H1 (cell line): ENCODE measurements at regions not wholly inside any gene's neighbourhood (a gene's known extent, or its start where the extent isn't known, plus 50 kb on each side); places are given as distances from the start of the nearest gene placed in this dataset.
A peak's percentile ranks its signal among the peaks of the same experiment; 100 is the strongest.

Experiments
- CTCF ChIA-PET: fragments of 300-600 bp; sonication (Branson Sonifier 250); formaldehyde crosslinking; loops from one replicate; lab custom pipeline; 2021; ENCODE audit not compliant: partially characterized antibody; lab: Charles Lee
- POLR2A ChIA-PET: fragments of 300-600 bp; sonication (Branson Sonifier 250); formaldehyde crosslinking; loops from one replicate; lab custom pipeline; 2021; ENCODE audit warnings: inconsistent platforms; ENCODE audit not compliant: partially characterized antibody; lab: Charles Lee
- DNase-seq, 2 experiments: peaks; one replicate each; pipeline versions ENCODE4 v3.0.0 to v3.0.0-alpha.2; 2010 to 2022; ENCODE audit warnings: low spot score in 2 of 2, low read depth in 1 of 2, mixed read lengths in 1 of 2
- FAIRE-seq: peaks from 2 replicates; lab custom pipeline; 2011; peaks lifted over from hg19 to GRCh38; lab: Jason Lieb, UNC
- H2AFZ ChIP-seq: 2 replicates; pipeline ENCODE4 v1.8.1; 2012; ENCODE audit warnings: low read length, inconsistent platforms
- H2AK5ac ChIP-seq: 2 replicates; pipeline ENCODE4 v1.6.1; 2013; ENCODE audit warnings: low read depth, low read length
- H2BK120ac ChIP-seq: replicated peaks from 2 replicates; pipeline ENCODE3; 2013; ENCODE audit warnings: low read depth, low read length, inconsistent platforms
- H2BK12ac ChIP-seq: 2 replicates; pipeline ENCODE4 v1.6.1; 2013; ENCODE audit warnings: low read depth, low read length
- H2BK15ac ChIP-seq: 2 replicates; pipeline ENCODE4 v1.6.1; 2013; ENCODE audit warnings: low read length
- H2BK20ac ChIP-seq: 2 replicates; pipeline ENCODE4 v1.6.1; 2013; ENCODE audit warnings: low read length
- H2BK5ac ChIP-seq: 2 replicates; pipeline ENCODE4 v1.6.1; 2013; ENCODE audit warnings: low read depth, low read length
- H3K14ac ChIP-seq: 2 replicates; pipeline ENCODE4 v1.6.1; 2013; ENCODE audit warnings: inconsistent platforms; ENCODE audit not compliant: insufficient read length
- H3K18ac ChIP-seq: 2 replicates; pipeline ENCODE4 v1.6.1; 2013; ENCODE audit warnings: low read length; ENCODE audit errors: extremely low read depth
- H3K23ac ChIP-seq: 2 replicates; pipeline ENCODE4 v1.6.1; 2013; ENCODE audit warnings: inconsistent platforms; ENCODE audit not compliant: insufficient read length
- H3K23me2 ChIP-seq: 2 replicates; pipeline ENCODE4 v1.6.1; 2013; ENCODE audit warnings: low read depth, low read length
- H3K27ac ChIP-seq: 2 replicates; pipeline ENCODE4 v1.6.1; 2011; ENCODE audit warnings: low read depth, low read length, inconsistent platforms
- H3K27me3 ChIP-seq, 4 experiments: replicated peaks in 1 of 4; 1 replicate in 1 of 4; 2 replicates in 3 of 4; pipeline versions ENCODE4 v1.6.1 to v1.8.1; 2011 to 2013; ENCODE audit warnings: low read length in 3 of 4, mild to moderate bottlenecking in 3 of 4, inconsistent platforms in 2 of 4, mixed read lengths in 2 of 4, moderate library complexity in 1 of 4; ENCODE audit not compliant: control insufficient read depth in 3 of 4, insufficient read depth in 3 of 4; ENCODE audit errors: extremely low read depth in 1 of 4
- H3K36me3 ChIP-seq, 4 experiments: 2 replicates each; pipeline versions ENCODE4 v1.6.1 to v1.8.1; 2011 to 2013; ENCODE audit warnings: mild to moderate bottlenecking in 4 of 4, low read length in 3 of 4, moderate library complexity in 2 of 4, control low read depth in 1 of 4, inconsistent platforms in 1 of 4; ENCODE audit not compliant: insufficient read depth in 4 of 4, control insufficient read depth in 2 of 4
- H3K4ac ChIP-seq: replicated peaks from 2 replicates; pipeline ENCODE3; 2013; ENCODE audit warnings: low read length, low read depth, mixed read lengths, inconsistent platforms; ENCODE audit not compliant: insufficient read length
- H3K4me1 ChIP-seq, 4 experiments: replicated peaks in 1 of 4; 1 replicate in 1 of 4; 2 replicates in 3 of 4; pipeline versions ENCODE4 v1.6.1 to v1.8.1; 2011 to 2013; ENCODE audit warnings: low read length in 3 of 4, inconsistent platforms in 2 of 4, mixed read lengths in 1 of 4; ENCODE audit not compliant: insufficient read depth in 4 of 4, control insufficient read depth in 3 of 4
- H3K4me2 ChIP-seq, 2 experiments: 2 replicates each; pipeline versions ENCODE4 v1.6.1 to v1.8.1; 2011 to 2013; ENCODE audit warnings: low read depth in 2 of 2, low read length in 2 of 2, control low read depth in 1 of 2, inconsistent platforms in 1 of 2, mild to moderate bottlenecking in 1 of 2; ENCODE audit not compliant: insufficient read depth in 1 of 2
- H3K4me3 ChIP-seq, 4 experiments: fragments of 200-600, 300-600 bp in 1 of 4; sonication (generic), shearing (Covaris generic), sonication (Bioruptor Twin) in 1 of 4; 2 replicates each; pipeline versions ENCODE4 v1.5.1 to v1.8.1; 2011 to 2016; ENCODE audit warnings: low read length in 4 of 4, low read depth in 3 of 4, control low read depth in 2 of 4, inconsistent platforms in 2 of 4, mild to moderate bottlenecking in 2 of 4, mixed read lengths in 1 of 4, moderate library complexity in 1 of 4; ENCODE audit not compliant: insufficient read depth in 2 of 4; ENCODE audit errors: extremely low read depth in 1 of 4
- H3K56ac ChIP-seq: replicated peaks from 2 replicates; pipeline ENCODE3; 2013; ENCODE audit warnings: low read depth, mild to moderate bottlenecking, mixed read lengths, low read length, inconsistent platforms; ENCODE audit not compliant: insufficient read length
- H3K79me1 ChIP-seq: 2 replicates; pipeline ENCODE4 v1.6.1; 2013; ENCODE audit warnings: low read depth, low read length, control low read depth
- H3K79me2 ChIP-seq, 2 experiments: 2 replicates each; pipeline versions ENCODE4 v1.6.1 to v1.8.1; 2012 to 2013; ENCODE audit warnings: low read length in 2 of 2, mild to moderate bottlenecking in 2 of 2, inconsistent platforms in 1 of 2; ENCODE audit not compliant: insufficient read depth in 2 of 2, control insufficient read depth in 1 of 2
- H3K9ac ChIP-seq, 4 experiments: replicated peaks in 1 of 4; 1 replicate in 1 of 4; 2 replicates in 3 of 4; pipeline versions ENCODE4 v1.6.1 to v1.8.1; 2011 to 2013; ENCODE audit warnings: low read depth in 3 of 4, low read length in 3 of 4, control low read depth in 2 of 4, mild to moderate bottlenecking in 2 of 4, moderate library complexity in 2 of 4, inconsistent platforms in 1 of 4; ENCODE audit errors: extremely low read depth in 1 of 4
- H3K9me3 ChIP-seq, 2 experiments: 2 replicates each; pipeline versions ENCODE4 v1.6.1 to v1.8.1; 2012 to 2013; ENCODE audit warnings: mild to moderate bottlenecking in 2 of 2, moderate library complexity in 2 of 2, control low read depth in 1 of 2, inconsistent platforms in 1 of 2, low read depth in 1 of 2, low read length in 1 of 2, mixed read lengths in 1 of 2; ENCODE audit not compliant: insufficient read depth in 2 of 2
- H4K20me1 ChIP-seq, 2 experiments: replicated peaks in 1 of 2; 2 replicates each; pipeline versions ENCODE3 to v1.8.1; 2011 to 2013; ENCODE audit warnings: inconsistent platforms in 2 of 2, low read length in 2 of 2, mild to moderate bottlenecking in 1 of 2; ENCODE audit not compliant: insufficient read depth in 2 of 2, control insufficient read depth in 1 of 2
- H4K5ac ChIP-seq: 2 replicates; pipeline ENCODE4 v1.6.1; 2013; ENCODE audit warnings: low read length, low read depth, mixed read lengths, inconsistent platforms; ENCODE audit not compliant: insufficient read length
- H4K8ac ChIP-seq: 2 replicates; pipeline ENCODE4 v1.8.0; 2013; ENCODE audit warnings: mild to moderate bottlenecking, moderate library complexity, low read length, inconsistent platforms; ENCODE audit not compliant: insufficient read depth; ENCODE audit errors: extremely low read depth
- H4K91ac ChIP-seq: replicated peaks from 2 replicates; pipeline ENCODE3; 2013; ENCODE audit warnings: low read length, mixed read lengths, inconsistent platforms; ENCODE audit not compliant: insufficient read length
- CREB1 ChIP-seq: IDR thresholded peaks from 2 replicates; pipeline ENCODE4 v1.6.1; 2012; ENCODE audit warnings: inconsistent platforms
- CTCF ChIP-seq, 3 experiments: IDR thresholded peaks; 1 replicate in 2 of 3; 2 replicates in 1 of 3; pipeline versions ENCODE4 v1.5.1 to v1.6.1; 2011; ENCODE audit warnings: low read length in 3 of 3, mild to moderate bottlenecking in 3 of 3, inconsistent platforms in 2 of 3, low read depth in 1 of 3, moderate library complexity in 1 of 3; ENCODE audit not compliant: insufficient read depth in 1 of 3; ENCODE audit errors: control extremely low read depth in 1 of 3
- RAD21 ChIP-seq, 2 experiments: IDR thresholded peaks in 1 of 2; conservative IDR thresholded peaks in 1 of 2; 2 replicates each; pipeline ENCODE4 v1.6.1; 2011; ENCODE audit warnings: low read depth in 2 of 2, low read length in 2 of 2, improper control_type of control experiment in 1 of 2, inconsistent platforms in 1 of 2, mild to moderate bottlenecking in 1 of 2, moderate library complexity in 1 of 2
- SIRT6 ChIP-seq: IDR thresholded peaks from one replicate; pipeline ENCODE4 v1.7.1; 2012; ENCODE audit warnings: low read length, inconsistent platforms
- SIX5 ChIP-seq: IDR thresholded peaks from 2 replicates; pipeline ENCODE4 v1.6.1; 2011; ENCODE audit warnings: mild to moderate bottlenecking, low read depth, low read length
- WGBS, 2 experiments: shearing (Covaris generic) in 1 of 2; methylation state at CpG; one replicate each; pipeline versions ENCODE4 v1.1.6 to v1.1.7; 2013 to 2015; ENCODE audit warnings: low lambda C conversion rate in 2 of 2, mixed read lengths in 2 of 2, inconsistent platforms in 1 of 2, low coverage in 1 of 2, missing lambda C conversion rate in 1 of 2; ENCODE audit not compliant: insufficient replicate concordance in 2 of 2, insufficient coverage in 1 of 2, insufficient read length in 1 of 2; ENCODE audit errors: extremely low coverage in 1 of 2, missing lambda C conversion rate in 1 of 2; 5-methylcytosine and 5-hydroxymethylcytosine counted together

GRCh38 chr4:189785257-189785656 lies 155.4 kb upstream of the FRG1 start:
- H3K36me3 ChIP-seq, result no peaks in the 10 kb centered on the region
- no peak overlapping the region for H3K56ac ChIP-seq
- no peak overlapping the region for H4K5ac ChIP-seq
- peak overlapping the region in 1 of 4 experiments; percentile 8; a peak in 1 of 8 replicates for H3K4me3 ChIP-seq
- peaks cover 2% of the 10 kb centered on the region; the same call in 1 of the 2 replicates for H3K23me2 ChIP-seq
- H2AK5ac ChIP-seq, result no peak overlapping the region
- no peak overlapping the region for H3K4ac ChIP-seq
- H4K91ac ChIP-seq, result no peak overlapping the region
- ChIA-PET CTCF (interaction anchor here (1.4 to 3.5 kb wide), 2 partner anchors 8 to 350 kb away, joined by 3 to 19 read pairs; no protein-coding TSS in a partner anchor), POLR2A (no interaction called here)
- H2BK5ac ChIP-seq, result peak overlapping the region; percentile 55; the same call in 1 of the 2 replicates
- H3K79me1 ChIP-seq, result no peaks in the 10 kb centered on the region
- H3K79me2 ChIP-seq, result no peaks in the 10 kb centered on the region
- no peak overlapping the region for H3K9ac ChIP-seq
- no peak overlapping the region for H3K14ac ChIP-seq
- H2AFZ ChIP-seq, result peak overlapping the region; percentile 90
- peaks cover 0 to 3% of the 10 kb centered on the region in 2 experiments for H4K20me1 ChIP-seq
- H3K4me2 ChIP-seq, result peak overlapping the region; percentile 12 to 29; a peak in 3 of 4 replicates
- no peak overlapping the region for H2BK20ac ChIP-seq
- H3K27me3 ChIP-seq, result no peaks in the 10 kb centered on the region
- TF ChIP-seq CREB1 (0 out of 2 replicates have a peak, but pooled peaks have one; percentile 23), RAD21 (IDR thresholded peaks at IDR 0.05 in 1 of 2, conservative IDR thresholded peaks at IDR 0.05 in 1 of 2; ENCODE audit: low read depth in 2 of 2, low read length in 2 of 2) (peak; percentile 10 to 13; a peak in 2 of 4 replicates), SIRT6 (no peak), SIX5 (peak; percentile 57), CTCF (IDR thresholded peaks at IDR 0.05; ENCODE audit: control extremely low read depth in 1 of 3, insufficient read depth in 1 of 3, low read depth in 1 of 3, low read length in 3 of 3) (peak in 2 of 3 experiments; percentile 24 to 33; a peak in 2 of 4 replicates)
- TF ChIP-seq, all 59 proteins: peak for 4
- peak overlapping the region; percentile 6; the same call in 1 of the 2 replicates for H2BK15ac ChIP-seq
- H3K23ac ChIP-seq, result no peak overlapping the region
- H3K4me1 ChIP-seq, result peaks cover 2 to 7% (median 4%) of the 10 kb centered on the region in 4 experiments; a peak in 3 of 7 replicates
- H2BK12ac ChIP-seq, result no peak overlapping the region
- no peaks in the 10 kb centered on the region for H3K9me3 ChIP-seq
- peak overlapping the region; percentile 51; the same call in 1 of the 2 replicates for H3K18ac ChIP-seq
- H3K27ac ChIP-seq, result no peak overlapping the region
- FAIRE-seq, result peak; percentile 68
- H2BK120ac ChIP-seq, result no peak overlapping the region
- H4K8ac ChIP-seq, result no peak overlapping the region
- peak in 1 of 2 experiments; percentile 53 for DNase-seq
- 51% methylated on average over 5 of the region's 5 CpGs; no CpG with 5 or more reads in 1 of the 2 experiments for WGBS, 2 experiments
